ENCODE measurements at regions not wholly inside any gene's neighbourhood (a gene's known extent, or its start where the extent isn't known, plus 50 kb on each side); places are given as distances from the start of the nearest gene placed in this dataset.

- TF ChIP-seq CTCF (IDR thresholded peaks at IDR 0.05; ENCODE audit: low read depth, low read length) (no peak), MYC (IDR thresholded peaks at IDR 0.05; ENCODE audit: low read depth, low read length) (no peak)
Observed at GRCh38 chr1:30253361-30253760, 470.0 kb downstream of the MATN1 start.

Measured in NB4 (cell line).